ENCODE measurements at regions not wholly inside any gene's neighbourhood (a gene's known extent, or its start where the extent isn't known, plus 50 kb on each side); places are given as distances from the start of the nearest gene placed in this dataset.

DNA sequence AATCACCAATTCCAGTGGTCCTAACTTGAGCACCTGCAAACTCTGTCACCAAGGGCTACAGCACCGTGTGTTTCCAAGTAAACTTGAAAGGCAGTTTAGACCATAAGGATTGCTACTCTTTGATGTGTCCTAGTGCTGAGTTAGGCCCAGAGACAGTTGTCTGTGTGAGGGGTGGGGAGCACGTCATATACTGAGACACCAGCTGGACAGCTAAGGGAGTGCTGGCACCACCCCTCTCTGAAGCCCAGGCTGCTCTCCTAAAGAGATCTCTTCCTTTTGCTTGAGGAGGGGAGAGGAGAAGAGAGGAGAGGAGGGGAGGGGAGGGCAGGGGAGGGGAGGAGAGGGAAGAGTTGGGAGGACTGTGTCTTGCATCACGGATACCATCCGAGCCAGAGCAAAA lies 218.7 kb upstream of the TACR3 start:
- no peak overlapping the region for H3K4me3 ChIP-seq (ENCODE audit: low read depth, low read length)
- TF ChIP-seq, protein P1, sequence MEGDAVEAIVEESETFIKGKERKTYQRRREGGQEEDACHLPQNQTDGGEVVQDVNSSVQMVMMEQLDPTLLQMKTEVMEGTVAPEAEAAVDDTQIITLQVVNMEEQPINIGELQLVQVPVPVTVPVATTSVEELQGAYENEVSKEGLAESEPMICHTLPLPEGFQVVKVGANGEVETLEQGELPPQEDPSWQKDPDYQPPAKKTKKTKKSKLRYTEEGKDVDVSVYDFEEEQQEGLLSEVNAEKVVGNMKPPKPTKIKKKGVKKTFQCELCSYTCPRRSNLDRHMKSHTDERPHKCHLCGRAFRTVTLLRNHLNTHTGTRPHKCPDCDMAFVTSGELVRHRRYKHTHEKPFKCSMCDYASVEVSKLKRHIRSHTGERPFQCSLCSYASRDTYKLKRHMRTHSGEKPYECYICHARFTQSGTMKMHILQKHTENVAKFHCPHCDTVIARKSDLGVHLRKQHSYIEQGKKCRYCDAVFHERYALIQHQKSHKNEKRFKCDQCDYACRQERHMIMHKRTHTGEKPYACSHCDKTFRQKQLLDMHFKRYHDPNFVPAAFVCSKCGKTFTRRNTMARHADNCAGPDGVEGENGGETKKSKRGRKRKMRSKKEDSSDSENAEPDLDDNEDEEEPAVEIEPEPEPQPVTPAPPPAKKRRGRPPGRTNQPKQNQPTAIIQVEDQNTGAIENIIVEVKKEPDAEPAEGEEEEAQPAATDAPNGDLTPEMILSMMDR (IDR thresholded peaks at IDR 0.05; ENCODE audit: insufficient read depth, low read depth, low read length, missing control alignments): no peak
- DNase-seq (ENCODE audit: low read depth): no peak

- H3K4me3 ChIP-seq (ENCODE audit: low read depth, low read length): no peak overlapping the region
- DNase-seq (ENCODE audit: low read depth): no peak
- TF ChIP-seq, protein P1 (IDR thresholded peaks at IDR 0.05; ENCODE audit: insufficient read depth, low read depth, low read length, missing control alignments): no peak
Observed at GRCh38 chr4:103936653-103937145, 216.9 kb upstream of the TACR3 start.

DNA sequence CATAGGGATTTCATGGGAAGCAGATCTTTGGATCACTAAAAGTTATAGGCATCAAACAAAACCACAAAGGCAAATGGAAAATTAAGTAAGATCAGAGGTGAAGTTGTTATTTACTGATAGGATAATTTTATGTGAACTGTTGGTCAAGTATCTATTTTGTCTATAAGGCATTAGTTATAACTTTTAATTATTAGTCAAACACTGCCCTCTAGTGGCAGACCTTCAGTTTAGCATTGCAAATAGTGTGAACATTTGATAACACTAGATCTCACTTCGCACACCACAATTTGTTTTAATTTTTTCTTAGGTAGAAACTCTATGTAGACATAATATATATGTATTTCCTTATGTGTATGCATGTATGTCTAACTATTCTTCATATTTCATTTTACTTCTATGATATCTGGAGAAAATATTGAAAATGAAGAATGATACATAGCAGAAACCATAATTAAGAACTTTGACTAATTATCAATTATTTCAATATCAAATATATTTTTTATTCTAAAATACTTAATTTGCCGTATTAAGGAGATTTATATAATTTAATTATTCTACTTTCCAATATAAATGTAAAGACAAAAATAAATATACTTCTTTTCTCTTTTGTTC lies 214.5 kb upstream of the TACR3 start:
- TF ChIP-seq, protein P1 (IDR thresholded peaks at IDR 0.05; ENCODE audit: insufficient read depth, low read depth, low read length, missing control alignments): peak; percentile 54
- no peak overlapping the region for H3K4me3 ChIP-seq (ENCODE audit: low read depth, low read length)
- DNase-seq (ENCODE audit: low read depth): peak; percentile 65

DNA sequence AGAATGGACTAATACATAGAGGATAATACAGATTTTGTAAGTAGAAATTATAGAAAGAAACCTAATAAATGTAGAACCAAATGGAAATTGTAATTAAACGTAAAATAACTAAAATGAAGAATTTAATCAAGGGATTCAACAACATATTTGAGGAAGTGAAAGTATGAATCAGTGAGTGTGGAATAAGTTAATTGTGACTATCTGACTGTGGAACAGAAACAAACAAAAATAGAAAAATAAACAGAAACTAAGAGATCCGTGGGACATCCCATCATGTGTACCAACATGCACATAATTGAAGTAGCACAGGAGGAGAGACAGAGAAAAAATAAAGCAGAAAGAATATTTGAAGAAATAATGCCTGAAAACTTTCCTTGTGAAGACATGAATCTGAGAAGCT lies 208.6 kb upstream of the TACR3 start:
- TF ChIP-seq, protein P1 (IDR thresholded peaks at IDR 0.05; ENCODE audit: insufficient read depth, low read depth, low read length, missing control alignments): no peak
- no peak for DNase-seq (ENCODE audit: low read depth)

DNA sequence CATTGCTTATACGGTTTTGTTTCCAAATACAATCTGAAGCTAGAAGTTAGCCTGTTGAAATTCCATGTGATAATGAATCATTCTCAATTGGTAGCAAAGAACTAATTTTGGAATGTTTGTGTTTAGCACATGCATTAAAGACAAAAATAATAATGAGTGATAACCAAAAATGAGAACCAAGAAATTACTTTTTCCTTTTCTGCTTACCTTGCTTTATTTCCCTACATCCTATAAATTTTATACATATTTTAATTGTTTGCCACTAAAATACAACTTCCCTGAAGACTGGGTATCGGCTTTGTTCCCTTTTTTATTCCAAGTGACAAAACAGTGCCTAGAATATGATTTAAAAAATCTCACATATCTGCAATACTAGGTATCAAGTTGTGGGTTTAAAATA lies 203.8 kb upstream of the TACR3 start:
- DNase-seq (ENCODE audit: low read depth): no peak
- TF ChIP-seq, protein P1 (IDR thresholded peaks at IDR 0.05; ENCODE audit: insufficient read depth, low read depth, low read length, missing control alignments): no peak
- H3K4me3 ChIP-seq (ENCODE audit: low read depth, low read length): no peak overlapping the region

More for the DNA sequence above, 208.6 kb upstream of the TACR3 start:
- no peak overlapping the region for H3K4me3 ChIP-seq (ENCODE audit: low read depth, low read length)

GRCh38 chr4:103918214-103918613 lies 198.4 kb upstream of the TACR3 start:
- no peak overlapping the region for H3K4me3 ChIP-seq (ENCODE audit: low read depth, low read length)
- TF ChIP-seq, protein P1 (IDR thresholded peaks at IDR 0.05; ENCODE audit: insufficient read depth, low read depth, low read length, missing control alignments): no peak
- DNase-seq (ENCODE audit: low read depth): no peak
